GM23248 (cell line): ENCODE measurements at regions not wholly inside any gene's neighbourhood (a gene's known extent, or its start where the extent isn't known, plus 50 kb on each side); places are given as distances from the start of the nearest gene placed in this dataset.

Experiments
- EZH2 ChIP-seq: fragments of 200-600 bp; sonication (generic); IDR thresholded peaks from 2 replicates; pipeline ENCODE4 v1.6.1; 2018; ENCODE audit warnings: antibody characterized with exemption, mild to moderate bottlenecking; ENCODE audit not compliant: insufficient read depth, poor library complexity, severe bottlenecking
- EZH2phosphoT487 ChIP-seq: fragments of 200-600 bp; sonication (generic); IDR thresholded peaks from 2 replicates; pipeline ENCODE4 v1.6.1; 2018; ENCODE audit warnings: antibody characterized with exemption, moderate library complexity, mild to moderate bottlenecking, low read depth; ENCODE audit not compliant: insufficient read depth

GRCh38 chr3:135755330-135756105, 210.0 kb upstream of the PPP2R3A start:
- no peak for TF ChIP-seq EZH2phosphoT487
- no peak for TF ChIP-seq EZH2
